ENCODE measurements at regions not wholly inside any gene's neighbourhood (a gene's known extent, or its start where the extent isn't known, plus 50 kb on each side); places are given as distances from the start of the nearest gene placed in this dataset.

DNA sequence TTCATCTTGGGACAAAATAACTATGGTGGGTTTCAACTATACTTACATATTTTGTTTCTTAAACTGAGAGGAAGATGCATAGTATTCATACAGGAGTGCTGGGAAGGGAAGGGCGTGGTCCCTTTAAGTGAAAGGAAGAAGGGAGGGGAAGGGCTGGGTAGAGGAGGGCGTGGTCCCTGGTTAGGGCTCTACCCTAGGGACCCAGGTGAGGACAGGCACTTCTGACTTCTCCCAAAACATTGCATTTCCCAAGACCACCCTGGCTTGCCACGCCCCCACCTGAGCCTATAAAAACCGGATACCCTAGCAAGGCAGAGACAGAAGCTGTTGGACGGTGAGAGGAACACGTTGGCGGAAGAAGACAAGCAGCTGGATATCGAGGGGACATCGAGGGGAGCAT is 157.6 kb upstream of the PLXNA4 start:
- ATAC-seq: no peak
- no peak overlapping the region for H3K27ac Mint-ChIP-seq
- H3K4me1 ChIP-seq (ENCODE audit: control insufficient read depth, insufficient read depth, low read length): no peaks in the 10 kb centered on the region
- intact Hi-C loops (cut with micrococcal nuclease): no loop called here
- H3K27ac ChIP-seq (ENCODE audit: low read length): no peak overlapping the region
- H3K4me1 Mint-ChIP-seq: no peaks in the 10 kb centered on the region
- peaks cover 0 to 2% of the 10 kb centered on the region in 2 donors for H3K9me3 Mint-ChIP-seq
- H3K27me3 Mint-ChIP-seq (ENCODE audit: low read depth in 2 of 2): peaks cover 13 to 34% of the 10 kb centered on the region in 2 donors
- TF ChIP-seq, protein P1, sequence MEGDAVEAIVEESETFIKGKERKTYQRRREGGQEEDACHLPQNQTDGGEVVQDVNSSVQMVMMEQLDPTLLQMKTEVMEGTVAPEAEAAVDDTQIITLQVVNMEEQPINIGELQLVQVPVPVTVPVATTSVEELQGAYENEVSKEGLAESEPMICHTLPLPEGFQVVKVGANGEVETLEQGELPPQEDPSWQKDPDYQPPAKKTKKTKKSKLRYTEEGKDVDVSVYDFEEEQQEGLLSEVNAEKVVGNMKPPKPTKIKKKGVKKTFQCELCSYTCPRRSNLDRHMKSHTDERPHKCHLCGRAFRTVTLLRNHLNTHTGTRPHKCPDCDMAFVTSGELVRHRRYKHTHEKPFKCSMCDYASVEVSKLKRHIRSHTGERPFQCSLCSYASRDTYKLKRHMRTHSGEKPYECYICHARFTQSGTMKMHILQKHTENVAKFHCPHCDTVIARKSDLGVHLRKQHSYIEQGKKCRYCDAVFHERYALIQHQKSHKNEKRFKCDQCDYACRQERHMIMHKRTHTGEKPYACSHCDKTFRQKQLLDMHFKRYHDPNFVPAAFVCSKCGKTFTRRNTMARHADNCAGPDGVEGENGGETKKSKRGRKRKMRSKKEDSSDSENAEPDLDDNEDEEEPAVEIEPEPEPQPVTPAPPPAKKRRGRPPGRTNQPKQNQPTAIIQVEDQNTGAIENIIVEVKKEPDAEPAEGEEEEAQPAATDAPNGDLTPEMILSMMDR (IDR thresholded peaks at IDR 0.05): no peak
- no peak overlapping the region for H3K4me3 ChIP-seq (ENCODE audit: low read length)
- no peak for DNase-seq
- H3K36me3 Mint-ChIP-seq: no peaks in the 10 kb centered on the region
- WGBS (ENCODE audit: insufficient coverage): 91% methylated on average over 8 of the region's 9 CpGs
- no peak overlapping the region for H3K4me3 Mint-ChIP-seq
- H3K9me3 ChIP-seq (ENCODE audit: control insufficient read depth, insufficient read depth, low read length): no peaks in the 10 kb centered on the region
- no peaks in the 10 kb centered on the region for H3K36me3 ChIP-seq (ENCODE audit: control insufficient read depth, insufficient read depth, low read length)
- H3K27me3 ChIP-seq (ENCODE audit: control insufficient read depth, insufficient read depth, low read length): no peaks in the 10 kb centered on the region

DNA sequence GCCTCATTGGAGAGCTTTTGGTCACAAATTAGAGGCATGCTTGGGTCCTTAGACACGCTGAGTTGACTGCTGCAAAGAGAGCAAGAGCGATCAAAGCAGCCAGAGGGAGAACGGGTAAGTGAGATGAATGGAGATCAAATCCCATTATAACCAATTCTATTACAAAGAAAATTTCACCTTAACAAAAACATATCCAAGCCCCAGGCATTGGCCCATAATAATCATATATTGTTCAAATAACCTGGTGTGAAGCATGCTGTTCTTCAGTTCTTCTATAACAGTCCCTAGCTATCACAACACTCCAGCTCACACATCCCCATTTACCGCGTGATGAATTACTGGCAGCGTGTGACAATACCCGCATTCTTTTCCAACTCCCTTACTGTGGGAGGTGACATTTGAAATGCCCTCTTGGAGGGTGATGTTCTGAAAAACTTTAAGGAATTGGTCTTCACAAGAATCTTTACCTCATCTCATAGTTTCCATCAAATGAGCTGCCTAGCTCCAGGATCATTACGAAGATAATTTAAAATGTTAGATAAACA is 156.1 kb upstream of the PLXNA4 start:
- H3K9me3 Mint-ChIP-seq: peaks cover 0 to 2% of the 10 kb centered on the region in 2 donors
- no peaks in the 10 kb centered on the region for H3K36me3 Mint-ChIP-seq
- DNase-seq (no peak), ATAC-seq (no peak)
- intact Hi-C loops (cut with micrococcal nuclease): no loop called here
- Histone ChIP-seq H3K27me3 (ENCODE audit: control insufficient read depth, insufficient read depth, low read length) (no peaks in the 10 kb centered on the region), H3K36me3 (ENCODE audit: control insufficient read depth, insufficient read depth, low read length) (no peaks in the 10 kb centered on the region), H3K9me3 (ENCODE audit: control insufficient read depth, insufficient read depth, low read length) (no peaks in the 10 kb centered on the region), H3K4me3 (ENCODE audit: low read length) (no peak overlapping the region), H3K4me1 (ENCODE audit: control insufficient read depth, insufficient read depth, low read length) (no peaks in the 10 kb centered on the region), H3K27ac (ENCODE audit: low read length) (no peak overlapping the region)
- WGBS (ENCODE audit: insufficient coverage): 67% methylated on average over 3 of the region's 8 CpGs
- H3K27me3 Mint-ChIP-seq (ENCODE audit: low read depth in 2 of 2): peaks cover 8 to 20% of the 10 kb centered on the region in 2 donors
- H3K27ac Mint-ChIP-seq: no peak overlapping the region
- no peak overlapping the region for H3K4me3 Mint-ChIP-seq
- H3K4me1 Mint-ChIP-seq: no peaks in the 10 kb centered on the region
- TF ChIP-seq, protein P1 (IDR thresholded peaks at IDR 0.05): no peak

DNA sequence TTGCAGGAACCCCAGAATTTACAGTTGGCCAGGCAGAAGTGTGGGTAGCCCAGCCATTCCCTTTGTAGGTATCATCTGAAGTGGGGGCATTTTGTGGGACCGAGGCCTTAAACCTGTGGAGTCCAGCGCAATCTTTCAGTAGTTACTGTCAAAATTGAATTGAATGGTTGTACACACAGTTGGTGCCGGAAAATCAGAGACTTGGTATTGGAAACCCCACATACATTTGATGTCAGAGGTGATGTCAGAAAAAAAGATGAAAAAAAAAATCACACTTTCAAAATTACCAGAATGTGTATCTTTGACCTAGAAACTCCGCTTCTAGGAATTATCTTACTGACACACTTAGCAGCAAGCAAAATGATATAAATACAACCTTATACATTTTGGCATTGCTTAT is 153.8 kb upstream of the PLXNA4 start:
- H3K36me3 Mint-ChIP-seq: no peaks in the 10 kb centered on the region

More for the DNA sequence above, 153.8 kb upstream of the PLXNA4 start:
- ATAC-seq: no peak
- H3K27me3 Mint-ChIP-seq (ENCODE audit: low read depth in 2 of 2): peaks cover 3 to 6% of the 10 kb centered on the region in 2 donors
- no peaks in the 10 kb centered on the region for H3K9me3 ChIP-seq (ENCODE audit: control insufficient read depth, insufficient read depth, low read length)
- H3K27ac ChIP-seq (ENCODE audit: low read length): no peak overlapping the region
- H3K4me1 Mint-ChIP-seq: no peaks in the 10 kb centered on the region
- no peaks in the 10 kb centered on the region for H3K4me1 ChIP-seq (ENCODE audit: control insufficient read depth, insufficient read depth, low read length)
- H3K9me3 Mint-ChIP-seq: peaks cover 0 to 2% of the 10 kb centered on the region in 2 donors
- intact Hi-C loops (cut with micrococcal nuclease): no loop called here
- WGBS (ENCODE audit: insufficient coverage): 93% methylated on average over 3 of the region's 4 CpGs
- no peaks in the 10 kb centered on the region for H3K36me3 ChIP-seq (ENCODE audit: control insufficient read depth, insufficient read depth, low read length)
- no peaks in the 10 kb centered on the region for H3K27me3 ChIP-seq (ENCODE audit: control insufficient read depth, insufficient read depth, low read length)
- TF ChIP-seq, protein P1 (IDR thresholded peaks at IDR 0.05): no peak
- H3K27ac Mint-ChIP-seq: no peak overlapping the region
- H3K4me3 Mint-ChIP-seq: no peak overlapping the region
- no peak for DNase-seq
- H3K4me3 ChIP-seq (ENCODE audit: low read length): no peak overlapping the region
